H1 (cell line): ENCODE measurements at regions not wholly inside any gene's neighbourhood (a gene's known extent, or its start where the extent isn't known, plus 50 kb on each side); places are given as distances from the start of the nearest gene placed in this dataset.

Source experiments
- ATF2 ChIP-seq: IDR thresholded peaks from 2 replicates; pipeline ENCODE4 v1.6.1; 2012; ENCODE audit warnings: low read length, inconsistent platforms
- CBX8 ChIP-seq: fragments of 300-800, 300-1000 bp; sonication (generic); IDR thresholded peaks from 2 replicates; pipeline ENCODE4 v1.7.1; 2016; ENCODE audit warnings: low read depth, low read length, borderline replicate concordance
- HDAC2 ChIP-seq, 2 experiments: fragments of 300-600 bp in 1 of 2; sonication (generic) in 1 of 2; IDR thresholded peaks; 2 replicates each; pipeline ENCODE4 v1.6.1; 2011 to 2012; ENCODE audit warnings: low read depth in 2 of 2, low read length in 2 of 2, mild to moderate bottlenecking in 2 of 2, moderate library complexity in 2 of 2, borderline replicate concordance in 1 of 2, inconsistent platforms in 1 of 2
- PHF8 ChIP-seq: fragments of 200-600 bp; sonication (generic); conservative IDR thresholded peaks from 2 replicates; pipeline ENCODE4 v1.7.1; 2012; ENCODE audit warnings: low read depth, mild to moderate bottlenecking, inconsistent platforms, low read length, moderate library complexity
- RFX5 ChIP-seq: IDR thresholded peaks from 2 replicates; pipeline ENCODE4 v1.6.1; 2011; ENCODE audit warnings: low read depth, low read length, improper control_type of control experiment, borderline replicate concordance
- SIN3A ChIP-seq, 2 experiments: IDR thresholded peaks in 1 of 2; conservative IDR thresholded peaks in 1 of 2; 2 replicates each; pipeline ENCODE4 v1.6.1; 2011 to 2012; ENCODE audit warnings: low read length in 2 of 2, improper control_type of control experiment in 1 of 2, low read depth in 1 of 2, mild to moderate bottlenecking in 1 of 2
- SP2 ChIP-seq: IDR thresholded peaks from 2 replicates; pipeline ENCODE4 v1.6.1; 2012; ENCODE audit warnings: mild to moderate bottlenecking, low read length, inconsistent platforms
- TF ChIP-seq, protein P1 (sequence below): fragments of 300-600 bp; sonication (generic); IDR thresholded peaks from 2 replicates; pipeline ENCODE4 v1.7.1; 2012; ENCODE audit warnings: low read length, moderate library complexity, mild to moderate bottlenecking, inconsistent platforms; ENCODE audit not compliant: insufficient replicate concordance
- TF ChIP-seq, protein P2 (sequence below): IDR thresholded peaks from 2 replicates; pipeline ENCODE4 v1.6.1; 2012; ENCODE audit warnings: inconsistent platforms

GRCh38 chr14:83342590-83342989 lies 1808.9 kb upstream of the SEL1L start (continued):
- TF ChIP-seq, protein P1, sequence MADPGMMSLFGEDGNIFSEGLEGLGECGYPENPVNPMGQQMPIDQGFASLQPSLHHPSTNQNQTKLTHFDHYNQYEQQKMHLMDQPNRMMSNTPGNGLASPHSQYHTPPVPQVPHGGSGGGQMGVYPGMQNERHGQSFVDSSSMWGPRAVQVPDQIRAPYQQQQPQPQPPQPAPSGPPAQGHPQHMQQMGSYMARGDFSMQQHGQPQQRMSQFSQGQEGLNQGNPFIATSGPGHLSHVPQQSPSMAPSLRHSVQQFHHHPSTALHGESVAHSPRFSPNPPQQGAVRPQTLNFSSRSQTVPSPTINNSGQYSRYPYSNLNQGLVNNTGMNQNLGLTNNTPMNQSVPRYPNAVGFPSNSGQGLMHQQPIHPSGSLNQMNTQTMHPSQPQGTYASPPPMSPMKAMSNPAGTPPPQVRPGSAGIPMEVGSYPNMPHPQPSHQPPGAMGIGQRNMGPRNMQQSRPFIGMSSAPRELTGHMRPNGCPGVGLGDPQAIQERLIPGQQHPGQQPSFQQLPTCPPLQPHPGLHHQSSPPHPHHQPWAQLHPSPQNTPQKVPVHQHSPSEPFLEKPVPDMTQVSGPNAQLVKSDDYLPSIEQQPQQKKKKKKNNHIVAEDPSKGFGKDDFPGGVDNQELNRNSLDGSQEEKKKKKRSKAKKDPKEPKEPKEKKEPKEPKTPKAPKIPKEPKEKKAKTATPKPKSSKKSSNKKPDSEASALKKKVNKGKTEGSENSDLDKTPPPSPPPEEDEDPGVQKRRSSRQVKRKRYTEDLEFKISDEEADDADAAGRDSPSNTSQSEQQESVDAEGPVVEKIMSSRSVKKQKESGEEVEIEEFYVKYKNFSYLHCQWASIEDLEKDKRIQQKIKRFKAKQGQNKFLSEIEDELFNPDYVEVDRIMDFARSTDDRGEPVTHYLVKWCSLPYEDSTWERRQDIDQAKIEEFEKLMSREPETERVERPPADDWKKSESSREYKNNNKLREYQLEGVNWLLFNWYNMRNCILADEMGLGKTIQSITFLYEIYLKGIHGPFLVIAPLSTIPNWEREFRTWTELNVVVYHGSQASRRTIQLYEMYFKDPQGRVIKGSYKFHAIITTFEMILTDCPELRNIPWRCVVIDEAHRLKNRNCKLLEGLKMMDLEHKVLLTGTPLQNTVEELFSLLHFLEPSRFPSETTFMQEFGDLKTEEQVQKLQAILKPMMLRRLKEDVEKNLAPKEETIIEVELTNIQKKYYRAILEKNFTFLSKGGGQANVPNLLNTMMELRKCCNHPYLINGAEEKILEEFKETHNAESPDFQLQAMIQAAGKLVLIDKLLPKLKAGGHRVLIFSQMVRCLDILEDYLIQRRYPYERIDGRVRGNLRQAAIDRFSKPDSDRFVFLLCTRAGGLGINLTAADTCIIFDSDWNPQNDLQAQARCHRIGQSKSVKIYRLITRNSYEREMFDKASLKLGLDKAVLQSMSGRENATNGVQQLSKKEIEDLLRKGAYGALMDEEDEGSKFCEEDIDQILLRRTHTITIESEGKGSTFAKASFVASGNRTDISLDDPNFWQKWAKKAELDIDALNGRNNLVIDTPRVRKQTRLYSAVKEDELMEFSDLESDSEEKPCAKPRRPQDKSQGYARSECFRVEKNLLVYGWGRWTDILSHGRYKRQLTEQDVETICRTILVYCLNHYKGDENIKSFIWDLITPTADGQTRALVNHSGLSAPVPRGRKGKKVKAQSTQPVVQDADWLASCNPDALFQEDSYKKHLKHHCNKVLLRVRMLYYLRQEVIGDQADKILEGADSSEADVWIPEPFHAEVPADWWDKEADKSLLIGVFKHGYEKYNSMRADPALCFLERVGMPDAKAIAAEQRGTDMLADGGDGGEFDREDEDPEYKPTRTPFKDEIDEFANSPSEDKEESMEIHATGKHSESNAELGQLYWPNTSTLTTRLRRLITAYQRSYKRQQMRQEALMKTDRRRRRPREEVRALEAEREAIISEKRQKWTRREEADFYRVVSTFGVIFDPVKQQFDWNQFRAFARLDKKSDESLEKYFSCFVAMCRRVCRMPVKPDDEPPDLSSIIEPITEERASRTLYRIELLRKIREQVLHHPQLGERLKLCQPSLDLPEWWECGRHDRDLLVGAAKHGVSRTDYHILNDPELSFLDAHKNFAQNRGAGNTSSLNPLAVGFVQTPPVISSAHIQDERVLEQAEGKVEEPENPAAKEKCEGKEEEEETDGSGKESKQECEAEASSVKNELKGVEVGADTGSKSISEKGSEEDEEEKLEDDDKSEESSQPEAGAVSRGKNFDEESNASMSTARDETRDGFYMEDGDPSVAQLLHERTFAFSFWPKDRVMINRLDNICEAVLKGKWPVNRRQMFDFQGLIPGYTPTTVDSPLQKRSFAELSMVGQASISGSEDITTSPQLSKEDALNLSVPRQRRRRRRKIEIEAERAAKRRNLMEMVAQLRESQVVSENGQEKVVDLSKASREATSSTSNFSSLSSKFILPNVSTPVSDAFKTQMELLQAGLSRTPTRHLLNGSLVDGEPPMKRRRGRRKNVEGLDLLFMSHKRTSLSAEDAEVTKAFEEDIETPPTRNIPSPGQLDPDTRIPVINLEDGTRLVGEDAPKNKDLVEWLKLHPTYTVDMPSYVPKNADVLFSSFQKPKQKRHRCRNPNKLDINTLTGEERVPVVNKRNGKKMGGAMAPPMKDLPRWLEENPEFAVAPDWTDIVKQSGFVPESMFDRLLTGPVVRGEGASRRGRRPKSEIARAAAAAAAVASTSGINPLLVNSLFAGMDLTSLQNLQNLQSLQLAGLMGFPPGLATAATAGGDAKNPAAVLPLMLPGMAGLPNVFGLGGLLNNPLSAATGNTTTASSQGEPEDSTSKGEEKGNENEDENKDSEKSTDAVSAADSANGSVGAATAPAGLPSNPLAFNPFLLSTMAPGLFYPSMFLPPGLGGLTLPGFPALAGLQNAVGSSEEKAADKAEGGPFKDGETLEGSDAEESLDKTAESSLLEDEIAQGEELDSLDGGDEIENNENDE, result no peak
- TF ChIP-seq RFX5, result no peak
- no peak for TF ChIP-seq PHF8
- TF ChIP-seq SP2, result no peak
- TF ChIP-seq ATF2, result no peak
- no peak for TF ChIP-seq SIN3A (conservative IDR thresholded peaks at IDR 0.05 in 1 of 2, IDR thresholded peaks at IDR 0.05 in 1 of 2; ENCODE audit: low read depth in 1 of 2, low read length in 2 of 2)
- no peak for TF ChIP-seq CBX8
- no peak for TF ChIP-seq HDAC2 (IDR thresholded peaks at IDR 0.05; ENCODE audit: borderline replicate concordance in 1 of 2, low read depth in 2 of 2, low read length in 2 of 2)
- TF ChIP-seq, protein P2, sequence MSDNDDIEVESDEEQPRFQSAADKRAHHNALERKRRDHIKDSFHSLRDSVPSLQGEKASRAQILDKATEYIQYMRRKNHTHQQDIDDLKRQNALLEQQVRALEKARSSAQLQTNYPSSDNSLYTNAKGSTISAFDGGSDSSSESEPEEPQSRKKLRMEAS, result no peak
